CD4-positive, alpha-beta T cell treated with Interleukin-17A for 1 hour (primary cell): ENCODE measurements at regions not wholly inside any gene's neighbourhood (a gene's known extent, or its start where the extent isn't known, plus 50 kb on each side); places are given as distances from the start of the nearest gene placed in this dataset.

Experiments used
- DNase-seq: peaks from one replicate; pipeline ENCODE4 v3.0.0-alpha.2; 2020

- DNase-seq: no peak
Observed at GRCh38 chr3:159800434-159801155, 188.0 kb upstream of the IL12A start.

DNA sequence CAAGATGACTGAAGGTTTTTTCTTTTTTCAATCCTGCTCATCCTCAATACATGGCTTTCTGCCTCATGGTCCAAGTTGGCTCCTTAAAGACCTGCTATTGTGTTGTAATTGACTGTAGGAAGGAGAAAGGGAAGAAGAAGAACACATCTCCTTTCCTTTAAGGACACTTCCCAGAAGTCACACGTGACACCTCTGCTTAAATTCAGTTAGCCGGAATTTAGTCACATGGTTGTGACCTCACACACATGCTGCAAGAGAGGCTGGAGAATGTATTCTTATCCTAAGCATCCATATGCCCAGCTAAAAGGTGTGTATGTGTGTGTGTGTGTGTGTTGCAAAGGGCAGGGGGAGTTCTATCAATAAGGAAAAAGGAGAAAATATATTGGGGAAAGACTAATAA is 185.8 kb upstream of the IL12A start:
- DNase-seq: no peak

GRCh38 chr3:159803459-159803858 is 185.2 kb upstream of the IL12A start:
- no peak for DNase-seq

- peak; percentile 8 for DNase-seq
Observed at GRCh38 chr3:159804726-159805410, 183.8 kb upstream of the IL12A start.

GRCh38 chr3:159805411-159805772 is 183.2 kb upstream of the IL12A start:
- no peak for DNase-seq

DNA sequence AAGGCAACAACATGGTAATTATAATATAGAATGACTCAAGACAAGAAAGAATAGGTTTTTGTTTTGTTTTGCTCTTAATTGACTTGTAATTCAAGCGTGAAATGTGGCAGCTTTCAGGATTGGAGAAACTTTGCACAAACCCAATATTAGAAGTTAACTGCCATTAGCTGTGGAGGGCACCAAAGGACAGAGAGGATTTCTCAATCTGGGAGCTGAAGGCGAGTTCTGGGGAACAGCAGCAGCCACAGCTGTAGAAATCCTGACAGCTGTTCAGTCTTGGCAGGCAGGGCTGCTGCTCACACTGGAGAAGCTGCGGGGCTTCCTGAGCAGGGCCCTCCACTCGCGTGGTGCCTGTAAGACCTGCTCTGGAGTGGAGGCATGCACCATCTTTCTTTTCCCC is 182.2 kb upstream of the IL12A start:
- no peak for DNase-seq

DNA sequence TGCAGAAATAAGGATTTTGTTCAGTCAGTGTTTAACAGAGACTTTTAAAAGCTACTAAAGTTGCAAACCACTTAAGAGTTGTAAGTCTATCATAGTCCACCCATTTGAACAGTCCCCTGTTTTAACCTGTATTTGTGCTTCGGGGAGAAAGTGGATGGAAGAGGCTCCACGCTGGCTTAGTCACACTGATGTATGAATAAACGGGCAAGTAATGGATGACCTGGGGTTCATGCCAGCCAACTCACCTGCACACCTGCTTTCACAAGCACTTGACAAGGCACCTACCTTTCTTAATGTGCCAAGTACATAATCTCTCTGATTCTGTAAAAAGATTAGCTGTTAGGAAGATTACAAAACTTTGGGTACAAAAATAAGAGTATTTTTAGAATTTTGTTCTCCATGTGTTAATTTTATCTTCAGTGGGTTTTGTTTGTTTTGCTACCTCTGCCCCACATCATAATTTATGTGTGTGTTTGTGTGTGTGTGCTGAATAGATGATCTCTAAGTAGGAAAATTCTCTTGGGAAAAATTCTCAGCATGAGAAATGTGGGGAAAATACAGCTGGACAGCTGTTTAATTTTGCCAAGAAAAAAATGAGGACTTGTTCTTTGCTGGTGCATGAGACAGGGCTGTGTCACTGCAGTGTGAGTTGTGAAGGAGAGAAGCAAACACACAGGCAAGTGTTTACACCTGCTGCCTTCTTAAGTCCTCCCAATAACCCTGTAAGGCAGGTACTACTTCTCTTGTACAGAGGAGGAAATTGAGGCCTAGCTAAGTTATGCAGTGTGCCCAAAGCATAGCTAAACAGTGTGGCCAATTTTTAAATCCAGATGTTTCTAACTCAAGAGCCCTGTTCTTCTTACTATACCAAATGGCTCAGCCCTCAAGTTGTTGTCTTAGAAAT is 181.2 kb upstream of the IL12A start:
- DNase-seq: no peak

- DNase-seq: no peak
Observed at GRCh38 chr3:159813822-159814531, 174.7 kb upstream of the IL12A start.

DNA sequence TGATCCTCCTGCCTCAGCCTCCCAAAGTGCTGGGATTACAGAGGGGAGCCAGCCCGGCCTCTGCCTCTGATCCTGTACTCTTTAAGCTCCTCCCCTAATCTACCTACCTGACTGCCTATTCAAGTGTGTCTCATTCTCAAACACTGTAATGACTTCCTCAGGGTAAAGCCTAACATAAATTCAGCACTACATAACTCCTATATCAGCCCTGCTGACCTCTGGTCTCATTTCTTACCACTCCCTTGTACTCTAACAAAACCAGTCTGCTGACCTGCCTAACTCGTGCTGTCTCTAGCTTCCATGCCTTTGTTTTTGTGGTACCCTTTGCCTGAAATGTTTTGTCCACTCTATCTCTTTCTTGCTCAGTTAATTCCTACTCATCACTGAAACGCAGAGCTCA is 172.1 kb upstream of the IL12A start:
- no peak for DNase-seq

DNA sequence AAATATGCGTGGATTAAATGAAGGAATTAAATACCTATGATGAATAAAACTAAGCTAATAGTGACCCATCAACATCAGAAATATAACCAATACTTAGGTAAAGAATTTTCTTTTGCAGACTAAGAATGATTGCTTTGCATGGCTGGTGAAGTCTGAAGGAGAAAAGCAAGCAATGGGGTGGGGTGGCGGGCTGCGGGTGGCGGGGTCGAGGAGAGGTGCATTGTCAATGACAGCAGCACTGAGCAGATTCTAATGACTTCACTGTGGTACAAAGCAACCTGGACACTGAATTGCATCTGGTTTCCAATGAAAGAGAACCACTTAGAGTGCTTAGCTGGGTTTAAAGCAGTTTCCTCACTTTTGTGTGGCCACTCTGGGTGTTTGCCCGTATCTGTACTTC is 171.5 kb upstream of the IL12A start:
- no peak for DNase-seq

DNA sequence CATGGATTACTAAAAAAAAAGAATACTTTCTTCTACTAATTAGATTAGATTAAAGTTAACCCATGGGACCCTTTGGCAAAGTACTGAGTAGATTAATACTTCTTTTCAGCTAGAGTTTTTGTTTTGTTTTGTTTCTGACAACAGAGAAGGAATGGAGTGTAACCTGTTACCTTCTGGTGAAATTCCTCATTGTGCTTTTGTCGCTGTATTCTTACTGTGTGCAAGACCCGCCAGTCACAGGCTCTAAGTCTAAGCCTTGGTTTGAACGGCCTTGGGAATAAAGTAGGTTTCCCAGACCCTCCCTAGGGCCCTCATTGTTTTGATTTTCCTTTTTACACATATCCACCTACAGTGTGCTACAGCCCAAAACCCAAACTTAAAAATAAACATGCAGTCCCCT is 171.1 kb upstream of the IL12A start:
- DNase-seq: no peak

- no peak for DNase-seq
Observed at GRCh38 chr3:159818399-159818798, 170.2 kb upstream of the IL12A start.

- no peak for DNase-seq
Observed at GRCh38 chr3:159818997-159819500, 169.6 kb upstream of the IL12A start.

- DNase-seq: no peak
Observed at GRCh38 chr3:159819676-159820075, 169.0 kb upstream of the IL12A start.

GRCh38 chr3:159821110-159821509 is 167.5 kb upstream of the IL12A start:
- DNase-seq: no peak

DNA sequence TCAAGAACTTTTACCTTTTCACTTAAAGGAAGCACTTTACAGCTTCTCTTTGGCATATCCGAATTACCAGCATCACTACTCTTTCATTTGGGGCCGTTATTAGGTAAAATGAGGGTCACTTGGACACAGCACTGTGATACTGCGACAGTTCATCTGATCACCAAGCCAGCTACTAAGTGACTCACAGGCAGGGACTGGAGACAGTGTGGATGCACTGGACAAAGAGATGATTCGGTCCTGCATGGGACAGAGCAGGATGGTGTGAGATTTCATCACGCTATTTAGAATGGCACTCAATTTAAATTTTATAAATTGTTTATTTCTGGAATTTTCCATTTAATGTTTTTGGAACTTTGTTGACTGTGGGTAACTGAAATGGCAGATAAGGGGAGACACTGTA is 166.9 kb upstream of the IL12A start:
- DNase-seq: no peak

DNA sequence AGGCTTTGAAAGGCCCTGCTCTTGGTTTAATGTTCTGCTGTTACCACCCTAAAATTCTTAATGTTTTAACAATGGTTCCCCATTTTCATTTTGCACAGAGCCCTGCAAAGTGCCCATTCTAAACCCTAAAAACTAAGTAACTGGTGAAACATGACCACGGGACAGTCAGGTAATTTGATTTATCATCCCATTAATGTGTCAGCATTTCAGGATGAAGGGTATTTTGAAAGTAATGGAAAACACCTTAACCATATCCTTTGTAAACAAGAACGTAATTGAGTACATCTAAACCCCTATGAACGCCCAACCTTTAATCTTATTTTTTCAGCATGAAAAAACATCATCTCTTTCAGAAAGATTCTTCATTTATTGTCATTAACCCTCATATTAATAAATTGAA is 164.9 kb upstream of the IL12A start:
- DNase-seq: no peak

GRCh38 chr3:159824333-159824732 is 164.3 kb upstream of the IL12A start:
- no peak for DNase-seq

- DNase-seq: no peak
Observed at GRCh38 chr3:159825216-159825854, 163.3 kb upstream of the IL12A start.

DNA sequence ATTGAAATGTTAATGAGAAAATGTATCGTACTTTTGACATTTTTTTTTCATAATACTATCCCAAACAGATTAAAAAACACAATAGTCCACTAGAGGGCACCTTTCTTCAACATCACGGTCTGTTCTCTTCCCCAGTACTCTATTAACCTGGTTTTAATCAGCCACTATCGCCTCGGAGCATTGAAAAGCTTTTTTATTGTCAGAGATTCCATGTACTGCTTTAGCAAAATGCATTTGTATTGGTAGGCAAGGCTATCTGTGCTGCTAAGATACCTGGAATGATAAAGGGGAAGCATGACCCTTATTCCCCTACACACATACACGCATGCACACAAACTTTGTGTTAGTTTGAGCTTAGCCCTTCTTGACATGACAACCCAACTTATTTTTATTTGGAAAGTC is 160.1 kb upstream of the IL12A start:
- DNase-seq: peak; percentile 9

DNA sequence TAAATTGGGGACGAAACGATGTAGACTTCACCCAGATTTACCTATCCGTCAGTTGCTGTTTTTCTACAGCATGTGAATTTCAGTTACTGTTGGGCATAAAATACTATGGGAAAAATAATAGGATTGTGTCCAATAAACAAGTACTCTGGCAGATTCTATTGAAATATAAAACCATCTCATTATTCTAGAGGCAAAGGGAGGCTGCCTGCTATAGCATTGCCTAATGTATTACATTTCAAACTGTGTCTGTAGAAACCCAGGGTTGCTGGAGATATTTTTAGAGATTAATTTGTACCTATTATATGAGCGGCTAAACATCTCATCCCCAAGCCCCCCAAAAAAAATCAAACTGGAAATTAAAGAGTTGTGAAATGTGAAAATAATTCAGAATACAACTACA is 159.6 kb upstream of the IL12A start:
- DNase-seq: no peak

- DNase-seq: no peak
Observed at GRCh38 chr3:159829539-159830227, 159.0 kb upstream of the IL12A start.
